ENCODE measurements at regions not wholly inside any gene's neighbourhood (a gene's known extent, or its start where the extent isn't known, plus 50 kb on each side); places are given as distances from the start of the nearest gene placed in this dataset.

DNA sequence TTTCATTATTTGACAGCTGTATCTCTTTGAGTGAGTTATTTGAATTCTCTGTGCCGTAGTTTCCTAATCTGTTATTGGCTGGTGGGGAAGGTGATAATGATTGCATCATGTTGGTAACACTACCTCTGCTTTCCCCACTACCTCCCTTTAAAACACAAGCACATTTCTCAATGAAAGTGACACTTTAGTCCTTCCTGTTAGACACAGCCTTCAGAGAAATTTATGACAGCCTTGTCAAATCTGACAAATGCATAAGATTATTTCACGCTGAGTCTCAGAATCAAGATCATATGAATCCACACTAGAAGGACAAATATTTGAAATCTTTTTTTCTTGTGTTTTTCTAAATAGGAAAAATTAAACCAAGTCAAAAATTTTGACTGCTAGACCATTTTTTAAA, 896.1 kb downstream of the CENPC start:
- Histone ChIP-seq H3K4me1 (no peaks in the 10 kb centered on the region), H3K9me3 (no peaks in the 10 kb centered on the region), H3K27me3 (no peaks in the 10 kb centered on the region), H3K27ac (replicated peaks in 1 of 4) (no peak overlapping the region), H3K36me3 (no peaks in the 10 kb centered on the region), H3K4me3 (no peak overlapping the region)
- no peak for DNase-seq (ENCODE audit: extremely low spot score)
- WGBS, result 91% methylated on average over 2 of the region's 2 CpGs
- intact Hi-C loops (cut with DNase I), result no loop called here
- TF ChIP-seq POLR2AphosphoS5 (IDR thresholded peaks at IDR 0.05), result no peak
- TF ChIP-seq POLR2A (IDR thresholded peaks at IDR 0.05; ENCODE audit: low read depth), result no peak
- TF ChIP-seq EP300 (IDR thresholded peaks at IDR 0.05), result no peak
- TF ChIP-seq, protein P1, sequence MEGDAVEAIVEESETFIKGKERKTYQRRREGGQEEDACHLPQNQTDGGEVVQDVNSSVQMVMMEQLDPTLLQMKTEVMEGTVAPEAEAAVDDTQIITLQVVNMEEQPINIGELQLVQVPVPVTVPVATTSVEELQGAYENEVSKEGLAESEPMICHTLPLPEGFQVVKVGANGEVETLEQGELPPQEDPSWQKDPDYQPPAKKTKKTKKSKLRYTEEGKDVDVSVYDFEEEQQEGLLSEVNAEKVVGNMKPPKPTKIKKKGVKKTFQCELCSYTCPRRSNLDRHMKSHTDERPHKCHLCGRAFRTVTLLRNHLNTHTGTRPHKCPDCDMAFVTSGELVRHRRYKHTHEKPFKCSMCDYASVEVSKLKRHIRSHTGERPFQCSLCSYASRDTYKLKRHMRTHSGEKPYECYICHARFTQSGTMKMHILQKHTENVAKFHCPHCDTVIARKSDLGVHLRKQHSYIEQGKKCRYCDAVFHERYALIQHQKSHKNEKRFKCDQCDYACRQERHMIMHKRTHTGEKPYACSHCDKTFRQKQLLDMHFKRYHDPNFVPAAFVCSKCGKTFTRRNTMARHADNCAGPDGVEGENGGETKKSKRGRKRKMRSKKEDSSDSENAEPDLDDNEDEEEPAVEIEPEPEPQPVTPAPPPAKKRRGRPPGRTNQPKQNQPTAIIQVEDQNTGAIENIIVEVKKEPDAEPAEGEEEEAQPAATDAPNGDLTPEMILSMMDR (IDR thresholded peaks at IDR 0.05), result no peak

DNA sequence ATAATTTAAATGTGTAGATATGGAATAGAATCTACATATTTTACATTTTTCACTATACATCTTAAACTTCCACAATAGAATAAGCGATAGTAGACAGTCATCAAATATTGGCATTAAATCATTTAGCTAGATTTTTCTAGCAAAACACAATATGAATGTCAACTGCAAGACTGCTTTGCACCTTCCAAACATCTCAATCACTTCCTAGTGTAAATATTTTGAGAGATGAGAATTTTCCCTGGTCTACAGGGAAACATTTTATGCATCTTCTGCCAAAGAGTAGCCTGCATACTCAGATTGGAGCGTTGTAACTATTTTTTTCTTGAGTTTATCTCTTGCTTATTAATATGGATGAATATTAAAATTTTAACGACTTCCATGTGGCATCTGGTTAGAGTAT, 897.4 kb downstream of the CENPC start:
- H3K4me1 ChIP-seq, result no peaks in the 10 kb centered on the region
- intact Hi-C loops (cut with DNase I), result no loop called here
- H3K27ac ChIP-seq (replicated peaks in 1 of 4), result no peak overlapping the region
- WGBS, result 69% methylated on average over 3 of the region's 3 CpGs
- H3K9me3 ChIP-seq, result no peaks in the 10 kb centered on the region
- no peak for DNase-seq (ENCODE audit: extremely low spot score)
- TF ChIP-seq POLR2A (IDR thresholded peaks at IDR 0.05; ENCODE audit: low read depth) (no peak), EP300 (IDR thresholded peaks at IDR 0.05) (no peak), POLR2AphosphoS5 (IDR thresholded peaks at IDR 0.05) (no peak)
- TF ChIP-seq, protein P1 (IDR thresholded peaks at IDR 0.05), result no peak
- H3K4me3 ChIP-seq, result no peak overlapping the region
- no peaks in the 10 kb centered on the region for H3K27me3 ChIP-seq
- H3K36me3 ChIP-seq, result no peaks in the 10 kb centered on the region

- intact Hi-C loops (cut with DNase I), result no loop called here
- DNase-seq (ENCODE audit: extremely low spot score), result no peak
- H3K27me3 ChIP-seq, result no peaks in the 10 kb centered on the region
- H3K36me3 ChIP-seq, result no peaks in the 10 kb centered on the region
- TF ChIP-seq POLR2A (IDR thresholded peaks at IDR 0.05; ENCODE audit: low read depth), result no peak
- TF ChIP-seq, protein P1 (IDR thresholded peaks at IDR 0.05), result no peak
- no peak for TF ChIP-seq EP300 (IDR thresholded peaks at IDR 0.05)
- TF ChIP-seq POLR2AphosphoS5 (IDR thresholded peaks at IDR 0.05), result no peak
- no peak overlapping the region for H3K4me3 ChIP-seq
- H3K4me1 ChIP-seq, result no peaks in the 10 kb centered on the region
- no peaks in the 10 kb centered on the region for H3K9me3 ChIP-seq
- H3K27ac ChIP-seq (replicated peaks in 1 of 4), result no peak overlapping the region
Observed at GRCh38 chr4:66647476-66647875, 897.8 kb downstream of the CENPC start.

GRCh38 chr4:66640233-66640990, 904.9 kb downstream of the CENPC start:
- 67% methylated on average over 5 of the region's 5 CpGs for WGBS
- intact Hi-C loops (cut with DNase I), result no loop called here
- no peaks in the 10 kb centered on the region for H3K9me3 ChIP-seq
- H3K36me3 ChIP-seq, result no peaks in the 10 kb centered on the region
- H3K4me3 ChIP-seq, result no peak overlapping the region
- H3K27ac ChIP-seq (replicated peaks in 1 of 4), result no peak overlapping the region
- no peaks in the 10 kb centered on the region for H3K4me1 ChIP-seq
- DNase-seq (ENCODE audit: extremely low spot score), result no peak
- TF ChIP-seq, protein P1 (IDR thresholded peaks at IDR 0.05), result no peak
- TF ChIP-seq POLR2AphosphoS5 (IDR thresholded peaks at IDR 0.05), result no peak
- H3K27me3 ChIP-seq, result no peaks in the 10 kb centered on the region

- Histone ChIP-seq H3K36me3 (no peaks in the 10 kb centered on the region), H3K9me3 (no peaks in the 10 kb centered on the region), H3K4me1 (no peaks in the 10 kb centered on the region), H3K27ac (replicated peaks in 1 of 4) (no peak overlapping the region), H3K27me3 (no peaks in the 10 kb centered on the region), H3K4me3 (no peak overlapping the region)
- DNase-seq (ENCODE audit: extremely low spot score), result no peak
- TF ChIP-seq EP300 (IDR thresholded peaks at IDR 0.05), result no peak
- no peak for TF ChIP-seq POLR2A (IDR thresholded peaks at IDR 0.05; ENCODE audit: low read depth)
- TF ChIP-seq, protein P1 (IDR thresholded peaks at IDR 0.05), result no peak
- no peak for TF ChIP-seq POLR2AphosphoS5 (IDR thresholded peaks at IDR 0.05)
- intact Hi-C loops (cut with DNase I), result no loop called here
Observed at GRCh38 chr4:66639361-66639760, 905.9 kb downstream of the CENPC start.

All from esophagus muscularis mucosa (tissue), 4 donors.